WTC11 (cell line): ENCODE measurements at regions not wholly inside any gene's neighbourhood (a gene's known extent, or its start where the extent isn't known, plus 50 kb on each side); places are given as distances from the start of the nearest gene placed in this dataset.
A peak's percentile ranks its signal among the peaks of the same experiment; 100 is the strongest.

Experiments
- ATAC-seq: fragments of 200-7000 bp; cut with Tn5 transposase; 2 replicates; pipeline ENCODE4 v1.10.0; 2021; ENCODE audit warnings: mild to moderate bottlenecking, moderate library complexity
- CTCF ChIA-PET: fragments of 300-600 bp; sonication (Branson Sonifier 250); formaldehyde crosslinking; loops from one replicate; lab custom pipeline; 2021; ENCODE audit warnings: antibody characterized with exemption; lab: Charles Lee
- POLR2A ChIA-PET: fragments of 350-600 bp; sonication (Branson Sonifier 250); formaldehyde crosslinking; loops from one replicate; lab custom pipeline; 2021; ENCODE audit warnings: antibody characterized with exemption; lab: Charles Lee
- DNase-seq: peaks from one replicate; pipeline ENCODE4 v3.0.0; 2021; ENCODE audit warnings: low spot score
- H3K27ac Mint-ChIP-seq: 2 replicates; pipeline ENCODE4 v1.8.0; 2021; ENCODE audit warnings: mixed read lengths
- H3K27me3 Mint-ChIP-seq: 2 replicates; pipeline ENCODE4 v1.8.0; 2021; ENCODE audit warnings: low read depth, mild to moderate bottlenecking, moderate library complexity, mixed read lengths
- H3K36me3 Mint-ChIP-seq: 2 replicates; pipeline ENCODE4 v1.8.0; 2021; ENCODE audit warnings: mixed read lengths
- H3K4me1 Mint-ChIP-seq: 2 replicates; pipeline ENCODE4 v1.8.0; 2022; ENCODE audit warnings: mixed read lengths
- H3K4me3 Mint-ChIP-seq: 2 replicates; pipeline ENCODE4 v1.8.0; 2021; ENCODE audit warnings: mild to moderate bottlenecking, moderate library complexity, mixed read lengths
- H3K9me3 Mint-ChIP-seq: 2 replicates; pipeline ENCODE4 v1.8.0; 2021; ENCODE audit warnings: mixed read lengths
- FOXP1 ChIP-seq: sonication (generic); formaldehyde crosslinking; IDR thresholded peaks from 2 replicates; pipeline ENCODE4 v1.8.0; 2022; ENCODE audit warnings: missing genetic modification reagents, mild to moderate bottlenecking, moderate library complexity, borderline replicate concordance
- GABPB1 ChIP-seq: sonication (generic); formaldehyde crosslinking; IDR thresholded peaks from 2 replicates; pipeline ENCODE4 v1.8.1; 2023; ENCODE audit warnings: mild to moderate bottlenecking, missing genetic modification reagents
- OVOL2 ChIP-seq: fragments of 250-450 bp; sonication (Bioruptor Pico); IDR thresholded peaks from 2 replicates; pipeline ENCODE4 v1.9.0; 2021; ENCODE audit warnings: mild to moderate bottlenecking, borderline replicate concordance
- RELA ChIP-seq: sonication (generic); formaldehyde crosslinking; IDR thresholded peaks from 2 replicates; pipeline ENCODE4 v1.8.1; 2022; ENCODE audit warnings: missing genetic modification reagents, mild to moderate bottlenecking, borderline replicate concordance
- SP1 ChIP-seq: sonication (generic); formaldehyde crosslinking; conservative IDR thresholded peaks from 2 replicates; pipeline ENCODE4 v1.8.1; 2022; ENCODE audit warnings: missing genetic modification reagents
- ZNF671 ChIP-seq: fragments of 250-450 bp; sonication (Bioruptor Pico); IDR thresholded peaks from 2 replicates; pipeline ENCODE4 v1.8.0; 2021; ENCODE audit warnings: mild to moderate bottlenecking
- TF ChIP-seq, protein P1 (sequence below): fragments of 250-450 bp; sonication (Bioruptor Pico); IDR thresholded peaks from 2 replicates; pipeline ENCODE4 v1.9.0; 2021; ENCODE audit warnings: mild to moderate bottlenecking, borderline replicate concordance
- TF ChIP-seq, protein P2 (sequence below): sonication (generic); formaldehyde crosslinking; IDR thresholded peaks from 2 replicates; pipeline ENCODE4 v1.8.1; 2022; ENCODE audit warnings: mild to moderate bottlenecking, missing genetic modification reagents, moderate library complexity, borderline replicate concordance
- TF ChIP-seq, protein P3 (sequence below): sonication (generic); formaldehyde crosslinking; IDR thresholded peaks from 2 replicates; pipeline ENCODE4 v1.8.1; 2023; ENCODE audit warnings: mild to moderate bottlenecking, missing genetic modification reagents
- TF ChIP-seq, protein P4 (sequence below): sonication (generic); formaldehyde crosslinking; IDR thresholded peaks from 2 replicates; pipeline ENCODE4 v1.8.1; 2022; ENCODE audit warnings: low read depth, missing genetic modification reagents, borderline replicate concordance
- TF ChIP-seq, protein P5 (sequence below): sonication (generic); formaldehyde crosslinking; IDR thresholded peaks from 2 replicates; pipeline ENCODE4 v1.8.1; 2023; ENCODE audit warnings: mild to moderate bottlenecking, missing genetic modification reagents, borderline replicate concordance
- TF ChIP-seq, protein P6 (sequence below): fragments of 250-450 bp; sonication (Bioruptor Pico); IDR thresholded peaks from 2 replicates; pipeline ENCODE4 v1.9.0; 2021; ENCODE audit warnings: mild to moderate bottlenecking
- TF ChIP-seq, protein P7 (sequence below): sonication (generic); formaldehyde crosslinking; IDR thresholded peaks from 2 replicates; pipeline ENCODE4 v1.8.0; 2022; ENCODE audit warnings: mild to moderate bottlenecking, missing genetic modification reagents
- TF ChIP-seq, protein P8 (sequence below): sonication (generic); formaldehyde crosslinking; IDR thresholded peaks from 2 replicates; pipeline ENCODE4 v1.8.0; 2023; ENCODE audit warnings: mild to moderate bottlenecking, missing genetic modification reagents

DNA sequence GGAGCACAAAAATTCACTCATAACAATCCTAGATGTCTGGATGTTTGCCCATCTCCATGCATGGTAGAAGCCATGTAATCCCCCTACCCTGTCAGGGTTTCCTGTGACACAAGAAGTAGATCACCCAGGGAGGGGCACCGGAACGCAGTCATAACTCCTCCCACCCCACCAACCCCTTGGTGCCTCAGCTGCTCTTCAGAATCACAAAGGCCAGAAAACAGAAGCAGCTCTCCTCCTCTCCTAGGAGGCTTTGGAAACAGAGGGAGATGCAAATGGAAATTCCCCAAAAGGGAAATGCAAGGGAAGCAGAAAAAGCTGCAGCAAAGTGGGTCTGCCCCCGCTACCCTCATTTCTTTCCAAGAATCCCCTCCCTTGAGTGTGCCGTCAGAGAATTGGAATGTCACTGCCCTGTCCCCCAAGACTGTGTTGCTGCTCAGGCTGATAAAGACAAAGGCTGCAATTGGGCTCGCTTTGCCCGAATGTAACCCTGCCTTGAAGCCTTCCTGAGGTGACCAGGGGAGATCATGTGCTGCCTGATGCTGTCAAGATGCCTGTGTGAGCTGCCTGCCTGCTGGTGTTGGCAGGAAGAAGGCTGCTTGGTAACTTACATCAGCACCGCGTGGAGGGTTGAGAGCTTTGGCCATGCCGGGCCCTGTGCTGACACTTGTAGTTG is 65.5 kb upstream of the ABCA1 start (continued):
- TF ChIP-seq, protein P1, sequence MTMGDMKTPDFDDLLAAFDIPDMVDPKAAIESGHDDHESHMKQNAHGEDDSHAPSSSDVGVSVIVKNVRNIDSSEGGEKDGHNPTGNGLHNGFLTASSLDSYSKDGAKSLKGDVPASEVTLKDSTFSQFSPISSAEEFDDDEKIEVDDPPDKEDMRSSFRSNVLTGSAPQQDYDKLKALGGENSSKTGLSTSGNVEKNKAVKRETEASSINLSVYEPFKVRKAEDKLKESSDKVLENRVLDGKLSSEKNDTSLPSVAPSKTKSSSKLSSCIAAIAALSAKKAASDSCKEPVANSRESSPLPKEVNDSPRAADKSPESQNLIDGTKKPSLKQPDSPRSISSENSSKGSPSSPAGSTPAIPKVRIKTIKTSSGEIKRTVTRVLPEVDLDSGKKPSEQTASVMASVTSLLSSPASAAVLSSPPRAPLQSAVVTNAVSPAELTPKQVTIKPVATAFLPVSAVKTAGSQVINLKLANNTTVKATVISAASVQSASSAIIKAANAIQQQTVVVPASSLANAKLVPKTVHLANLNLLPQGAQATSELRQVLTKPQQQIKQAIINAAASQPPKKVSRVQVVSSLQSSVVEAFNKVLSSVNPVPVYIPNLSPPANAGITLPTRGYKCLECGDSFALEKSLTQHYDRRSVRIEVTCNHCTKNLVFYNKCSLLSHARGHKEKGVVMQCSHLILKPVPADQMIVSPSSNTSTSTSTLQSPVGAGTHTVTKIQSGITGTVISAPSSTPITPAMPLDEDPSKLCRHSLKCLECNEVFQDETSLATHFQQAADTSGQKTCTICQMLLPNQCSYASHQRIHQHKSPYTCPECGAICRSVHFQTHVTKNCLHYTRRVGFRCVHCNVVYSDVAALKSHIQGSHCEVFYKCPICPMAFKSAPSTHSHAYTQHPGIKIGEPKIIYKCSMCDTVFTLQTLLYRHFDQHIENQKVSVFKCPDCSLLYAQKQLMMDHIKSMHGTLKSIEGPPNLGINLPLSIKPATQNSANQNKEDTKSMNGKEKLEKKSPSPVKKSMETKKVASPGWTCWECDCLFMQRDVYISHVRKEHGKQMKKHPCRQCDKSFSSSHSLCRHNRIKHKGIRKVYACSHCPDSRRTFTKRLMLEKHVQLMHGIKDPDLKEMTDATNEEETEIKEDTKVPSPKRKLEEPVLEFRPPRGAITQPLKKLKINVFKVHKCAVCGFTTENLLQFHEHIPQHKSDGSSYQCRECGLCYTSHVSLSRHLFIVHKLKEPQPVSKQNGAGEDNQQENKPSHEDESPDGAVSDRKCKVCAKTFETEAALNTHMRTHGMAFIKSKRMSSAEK (CRISPR knock-in tag): no peak
- TF ChIP-seq RELA (CRISPR knock-in tag): no peak
- TF ChIP-seq, protein P2, sequence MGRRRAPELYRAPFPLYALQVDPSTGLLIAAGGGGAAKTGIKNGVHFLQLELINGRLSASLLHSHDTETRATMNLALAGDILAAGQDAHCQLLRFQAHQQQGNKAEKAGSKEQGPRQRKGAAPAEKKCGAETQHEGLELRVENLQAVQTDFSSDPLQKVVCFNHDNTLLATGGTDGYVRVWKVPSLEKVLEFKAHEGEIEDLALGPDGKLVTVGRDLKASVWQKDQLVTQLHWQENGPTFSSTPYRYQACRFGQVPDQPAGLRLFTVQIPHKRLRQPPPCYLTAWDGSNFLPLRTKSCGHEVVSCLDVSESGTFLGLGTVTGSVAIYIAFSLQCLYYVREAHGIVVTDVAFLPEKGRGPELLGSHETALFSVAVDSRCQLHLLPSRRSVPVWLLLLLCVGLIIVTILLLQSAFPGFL (CRISPR knock-in tag): no peak
- TF ChIP-seq, protein P3, sequence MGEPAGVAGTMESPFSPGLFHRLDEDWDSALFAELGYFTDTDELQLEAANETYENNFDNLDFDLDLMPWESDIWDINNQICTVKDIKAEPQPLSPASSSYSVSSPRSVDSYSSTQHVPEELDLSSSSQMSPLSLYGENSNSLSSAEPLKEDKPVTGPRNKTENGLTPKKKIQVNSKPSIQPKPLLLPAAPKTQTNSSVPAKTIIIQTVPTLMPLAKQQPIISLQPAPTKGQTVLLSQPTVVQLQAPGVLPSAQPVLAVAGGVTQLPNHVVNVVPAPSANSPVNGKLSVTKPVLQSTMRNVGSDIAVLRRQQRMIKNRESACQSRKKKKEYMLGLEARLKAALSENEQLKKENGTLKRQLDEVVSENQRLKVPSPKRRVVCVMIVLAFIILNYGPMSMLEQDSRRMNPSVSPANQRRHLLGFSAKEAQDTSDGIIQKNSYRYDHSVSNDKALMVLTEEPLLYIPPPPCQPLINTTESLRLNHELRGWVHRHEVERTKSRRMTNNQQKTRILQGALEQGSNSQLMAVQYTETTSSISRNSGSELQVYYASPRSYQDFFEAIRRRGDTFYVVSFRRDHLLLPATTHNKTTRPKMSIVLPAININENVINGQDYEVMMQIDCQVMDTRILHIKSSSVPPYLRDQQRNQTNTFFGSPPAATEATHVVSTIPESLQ: no peak
- no peak for TF ChIP-seq OVOL2 (CRISPR knock-in tag)
- peak; percentile 45; the same call in 1 of the 2 replicates for TF ChIP-seq SP1 (CRISPR knock-in tag)
- TF ChIP-seq, protein P4, sequence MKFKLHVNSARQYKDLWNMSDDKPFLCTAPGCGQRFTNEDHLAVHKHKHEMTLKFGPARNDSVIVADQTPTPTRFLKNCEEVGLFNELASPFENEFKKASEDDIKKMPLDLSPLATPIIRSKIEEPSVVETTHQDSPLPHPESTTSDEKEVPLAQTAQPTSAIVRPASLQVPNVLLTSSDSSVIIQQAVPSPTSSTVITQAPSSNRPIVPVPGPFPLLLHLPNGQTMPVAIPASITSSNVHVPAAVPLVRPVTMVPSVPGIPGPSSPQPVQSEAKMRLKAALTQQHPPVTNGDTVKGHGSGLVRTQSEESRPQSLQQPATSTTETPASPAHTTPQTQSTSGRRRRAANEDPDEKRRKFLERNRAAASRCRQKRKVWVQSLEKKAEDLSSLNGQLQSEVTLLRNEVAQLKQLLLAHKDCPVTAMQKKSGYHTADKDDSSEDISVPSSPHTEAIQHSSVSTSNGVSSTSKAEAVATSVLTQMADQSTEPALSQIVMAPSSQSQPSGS: no peak

DNA sequence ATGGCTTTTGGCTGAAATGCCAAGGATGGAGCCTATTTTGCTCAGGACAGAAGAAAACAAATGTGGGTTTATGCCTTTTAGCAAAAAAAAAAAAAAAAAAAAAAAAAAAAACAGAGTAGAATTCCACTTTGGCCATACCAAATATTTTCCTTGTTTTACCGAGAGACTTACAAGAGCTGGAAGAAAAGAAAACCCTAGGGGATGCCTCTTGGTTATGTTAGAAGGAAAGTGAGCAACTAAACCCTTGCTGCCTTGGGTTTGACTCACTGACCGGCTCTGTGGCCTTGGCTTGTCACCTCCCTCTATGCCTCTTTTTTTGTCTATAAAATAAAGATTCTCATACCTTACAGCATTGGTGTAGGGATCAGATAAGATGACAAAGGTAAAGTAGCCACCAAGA is 69.6 kb upstream of the ABCA1 start:
- no peak for DNase-seq
- ChIA-PET POLR2A (interaction anchor here (0.7 to 1.4 kb wide), 2 partner anchors 71 to 189 kb away, joined by 4 to 5 read pairs; no protein-coding TSS in a partner anchor), CTCF (interaction anchor here (0.6 to 1.4 kb wide), 5 partner anchors 28 to 134 kb away, joined by 3 to 6 read pairs (median 3); no protein-coding TSS in a partner anchor)
- Mint-ChIP-seq H3K4me3 (no peak overlapping the region), H3K36me3 (no peaks in the 10 kb centered on the region), H3K27me3 (peaks cover 8% of the 10 kb centered on the region), H3K4me1 (peaks cover 42% of the 10 kb centered on the region), H3K9me3 (no peaks in the 10 kb centered on the region), H3K27ac (no peak overlapping the region)
- no peak for ATAC-seq
- TF ChIP-seq ZNF671 (no peak), GABPB1 (no peak), FOXP1 (CRISPR knock-in tag) (no peak)
- TF ChIP-seq, protein P5, sequence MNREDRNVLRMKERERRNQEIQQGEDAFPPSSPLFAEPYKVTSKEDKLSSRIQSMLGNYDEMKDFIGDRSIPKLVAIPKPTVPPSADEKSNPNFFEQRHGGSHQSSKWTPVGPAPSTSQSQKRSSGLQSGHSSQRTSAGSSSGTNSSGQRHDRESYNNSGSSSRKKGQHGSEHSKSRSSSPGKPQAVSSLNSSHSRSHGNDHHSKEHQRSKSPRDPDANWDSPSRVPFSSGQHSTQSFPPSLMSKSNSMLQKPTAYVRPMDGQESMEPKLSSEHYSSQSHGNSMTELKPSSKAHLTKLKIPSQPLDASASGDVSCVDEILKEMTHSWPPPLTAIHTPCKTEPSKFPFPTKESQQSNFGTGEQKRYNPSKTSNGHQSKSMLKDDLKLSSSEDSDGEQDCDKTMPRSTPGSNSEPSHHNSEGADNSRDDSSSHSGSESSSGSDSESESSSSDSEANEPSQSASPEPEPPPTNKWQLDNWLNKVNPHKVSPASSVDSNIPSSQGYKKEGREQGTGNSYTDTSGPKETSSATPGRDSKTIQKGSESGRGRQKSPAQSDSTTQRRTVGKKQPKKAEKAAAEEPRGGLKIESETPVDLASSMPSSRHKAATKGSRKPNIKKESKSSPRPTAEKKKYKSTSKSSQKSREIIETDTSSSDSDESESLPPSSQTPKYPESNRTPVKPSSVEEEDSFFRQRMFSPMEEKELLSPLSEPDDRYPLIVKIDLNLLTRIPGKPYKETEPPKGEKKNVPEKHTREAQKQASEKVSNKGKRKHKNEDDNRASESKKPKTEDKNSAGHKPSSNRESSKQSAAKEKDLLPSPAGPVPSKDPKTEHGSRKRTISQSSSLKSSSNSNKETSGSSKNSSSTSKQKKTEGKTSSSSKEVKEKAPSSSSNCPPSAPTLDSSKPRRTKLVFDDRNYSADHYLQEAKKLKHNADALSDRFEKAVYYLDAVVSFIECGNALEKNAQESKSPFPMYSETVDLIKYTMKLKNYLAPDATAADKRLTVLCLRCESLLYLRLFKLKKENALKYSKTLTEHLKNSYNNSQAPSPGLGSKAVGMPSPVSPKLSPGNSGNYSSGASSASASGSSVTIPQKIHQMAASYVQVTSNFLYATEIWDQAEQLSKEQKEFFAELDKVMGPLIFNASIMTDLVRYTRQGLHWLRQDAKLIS (CRISPR knock-in tag): no peak
- TF ChIP-seq, protein P6, sequence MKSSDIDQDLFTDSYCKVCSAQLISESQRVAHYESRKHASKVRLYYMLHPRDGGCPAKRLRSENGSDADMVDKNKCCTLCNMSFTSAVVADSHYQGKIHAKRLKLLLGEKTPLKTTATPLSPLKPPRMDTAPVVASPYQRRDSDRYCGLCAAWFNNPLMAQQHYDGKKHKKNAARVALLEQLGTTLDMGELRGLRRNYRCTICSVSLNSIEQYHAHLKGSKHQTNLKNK (CRISPR knock-in tag): no peak
- TF ChIP-seq, protein P7, sequence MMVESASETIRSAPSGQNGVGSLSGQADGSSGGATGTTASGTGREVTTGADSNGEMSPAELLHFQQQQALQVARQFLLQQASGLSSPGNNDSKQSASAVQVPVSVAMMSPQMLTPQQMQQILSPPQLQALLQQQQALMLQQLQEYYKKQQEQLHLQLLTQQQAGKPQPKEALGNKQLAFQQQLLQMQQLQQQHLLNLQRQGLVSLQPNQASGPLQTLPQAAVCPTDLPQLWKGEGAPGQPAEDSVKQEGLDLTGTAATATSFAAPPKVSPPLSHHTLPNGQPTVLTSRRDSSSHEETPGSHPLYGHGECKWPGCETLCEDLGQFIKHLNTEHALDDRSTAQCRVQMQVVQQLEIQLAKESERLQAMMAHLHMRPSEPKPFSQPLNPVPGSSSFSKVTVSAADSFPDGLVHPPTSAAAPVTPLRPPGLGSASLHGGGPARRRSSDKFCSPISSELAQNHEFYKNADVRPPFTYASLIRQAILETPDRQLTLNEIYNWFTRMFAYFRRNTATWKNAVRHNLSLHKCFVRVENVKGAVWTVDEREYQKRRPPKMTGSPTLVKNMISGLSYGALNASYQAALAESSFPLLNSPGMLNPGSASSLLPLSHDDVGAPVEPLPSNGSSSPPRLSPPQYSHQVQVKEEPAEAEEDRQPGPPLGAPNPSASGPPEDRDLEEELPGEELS: no peak
- TF ChIP-seq, protein P8, sequence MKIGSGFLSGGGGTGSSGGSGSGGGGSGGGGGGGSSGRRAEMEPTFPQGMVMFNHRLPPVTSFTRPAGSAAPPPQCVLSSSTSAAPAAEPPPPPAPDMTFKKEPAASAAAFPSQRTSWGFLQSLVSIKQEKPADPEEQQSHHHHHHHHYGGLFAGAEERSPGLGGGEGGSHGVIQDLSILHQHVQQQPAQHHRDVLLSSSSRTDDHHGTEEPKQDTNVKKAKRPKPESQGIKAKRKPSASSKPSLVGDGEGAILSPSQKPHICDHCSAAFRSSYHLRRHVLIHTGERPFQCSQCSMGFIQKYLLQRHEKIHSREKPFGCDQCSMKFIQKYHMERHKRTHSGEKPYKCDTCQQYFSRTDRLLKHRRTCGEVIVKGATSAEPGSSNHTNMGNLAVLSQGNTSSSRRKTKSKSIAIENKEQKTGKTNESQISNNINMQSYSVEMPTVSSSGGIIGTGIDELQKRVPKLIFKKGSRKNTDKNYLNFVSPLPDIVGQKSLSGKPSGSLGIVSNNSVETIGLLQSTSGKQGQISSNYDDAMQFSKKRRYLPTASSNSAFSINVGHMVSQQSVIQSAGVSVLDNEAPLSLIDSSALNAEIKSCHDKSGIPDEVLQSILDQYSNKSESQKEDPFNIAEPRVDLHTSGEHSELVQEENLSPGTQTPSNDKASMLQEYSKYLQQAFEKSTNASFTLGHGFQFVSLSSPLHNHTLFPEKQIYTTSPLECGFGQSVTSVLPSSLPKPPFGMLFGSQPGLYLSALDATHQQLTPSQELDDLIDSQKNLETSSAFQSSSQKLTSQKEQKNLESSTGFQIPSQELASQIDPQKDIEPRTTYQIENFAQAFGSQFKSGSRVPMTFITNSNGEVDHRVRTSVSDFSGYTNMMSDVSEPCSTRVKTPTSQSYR (CRISPR knock-in tag): no peak
